HUES64 (cell line): ENCODE measurements at regions not wholly inside any gene's neighbourhood (a gene's known extent, or its start where the extent isn't known, plus 50 kb on each side); places are given as distances from the start of the nearest gene placed in this dataset.
A peak's percentile ranks its signal among the peaks of the same experiment; 100 is the strongest.

ENCODE experiments used
- H3K27ac ChIP-seq: 2 replicates; pipeline ENCODE4 v1.7.0; 2013; ENCODE audit warnings: low read depth, low read length, inconsistent platforms
- H3K27me3 ChIP-seq: 2 replicates; pipeline ENCODE4 v1.6.1; 2013; ENCODE audit warnings: mild to moderate bottlenecking, low read length; ENCODE audit not compliant: insufficient read depth
- H3K36me3 ChIP-seq: 2 replicates; pipeline ENCODE4 v1.6.1; 2013; ENCODE audit warnings: mild to moderate bottlenecking, low read length; ENCODE audit not compliant: insufficient read depth
- H3K4me1 ChIP-seq: 2 replicates; pipeline ENCODE4 v1.6.1; 2013; ENCODE audit warnings: mild to moderate bottlenecking, low read length, moderate library complexity; ENCODE audit not compliant: insufficient read depth
- H3K4me3 ChIP-seq: 2 replicates; pipeline ENCODE4 v1.5.1; 2013; ENCODE audit warnings: mild to moderate bottlenecking, low read length, moderate library complexity
- H3K9ac ChIP-seq: 2 replicates; pipeline ENCODE4 v1.6.1; 2013; ENCODE audit warnings: mild to moderate bottlenecking, low read depth, low read length
- H3K9me3 ChIP-seq: 2 replicates; pipeline ENCODE4 v1.6.1; 2013; ENCODE audit warnings: low read depth, low read length; ENCODE audit not compliant: insufficient read depth
- WGBS: fragments of 150-250, 120-280 bp; methylation state at CpG from one replicate; pipeline ENCODE4 v1.1.7; 2013; ENCODE audit warnings: missing lambda C conversion rate; 5-methylcytosine and 5-hydroxymethylcytosine counted together

- H3K9me3 ChIP-seq: no peaks in the 10 kb centered on the region
- peaks cover 25% of the 10 kb centered on the region for H3K4me1 ChIP-seq
- no peak overlapping the region for H3K27ac ChIP-seq
- WGBS: 96% methylated on average over 6 of the region's 6 CpGs
- no peaks in the 10 kb centered on the region for H3K36me3 ChIP-seq
- peaks cover 20% of the 10 kb centered on the region for H3K27me3 ChIP-seq
- H3K4me3 ChIP-seq: no peak overlapping the region
- H3K9ac ChIP-seq: no peak overlapping the region
These were observed 135.4 kb downstream of the CCT6B start for GRCh38 chr17:34825884-34826283.

- Histone ChIP-seq H3K9ac (no peak overlapping the region), H3K27ac (no peak overlapping the region), H3K27me3 (peaks cover 24% of the 10 kb centered on the region), H3K4me1 (peaks cover 27% of the 10 kb centered on the region), H3K36me3 (no peaks in the 10 kb centered on the region), H3K9me3 (no peaks in the 10 kb centered on the region), H3K4me3 (no peak overlapping the region)
- WGBS: 93% methylated on average over 1 of the region's 1 CpG
These were observed 136.2 kb downstream of the CCT6B start for GRCh38 chr17:34825102-34825501.

- WGBS: 87% methylated on average over 6 of the region's 6 CpGs
- H3K4me1 ChIP-seq: peaks cover 24% of the 10 kb centered on the region
These were observed 138.2 kb downstream of the CCT6B start for GRCh38 chr17:34823023-34823422.

GRCh38 chr17:34822007-34822739 lies 139.1 kb downstream of the CCT6B start:
- H3K27ac ChIP-seq: no peak overlapping the region
- 79% methylated on average over 10 of the region's 10 CpGs for WGBS
- no peaks in the 10 kb centered on the region for H3K36me3 ChIP-seq
- no peak overlapping the region for H3K9ac ChIP-seq
- peaks cover 34% of the 10 kb centered on the region for H3K27me3 ChIP-seq
- peaks cover 25% of the 10 kb centered on the region for H3K4me1 ChIP-seq
- H3K4me3 ChIP-seq: no peak overlapping the region
- H3K9me3 ChIP-seq: no peaks in the 10 kb centered on the region

More at GRCh38 chr17:34823023-34823422, 138.2 kb downstream of the CCT6B start:
- H3K36me3 ChIP-seq: no peaks in the 10 kb centered on the region
- no peak overlapping the region for H3K27ac ChIP-seq
- no peak overlapping the region for H3K9ac ChIP-seq
- no peak overlapping the region for H3K4me3 ChIP-seq
- no peaks in the 10 kb centered on the region for H3K9me3 ChIP-seq
- peaks cover 34% of the 10 kb centered on the region for H3K27me3 ChIP-seq

GRCh38 chr17:34820922-34821321 lies 140.3 kb downstream of the CCT6B start:
- WGBS: 50% methylated on average over 4 of the region's 4 CpGs
- Histone ChIP-seq H3K27ac (peak overlapping the region; percentile 21; the same call in 1 of the 2 replicates), H3K27me3 (peaks cover 34% of the 10 kb centered on the region), H3K36me3 (no peaks in the 10 kb centered on the region), H3K9me3 (no peaks in the 10 kb centered on the region), H3K9ac (peak overlapping the region; percentile 9; the same call in 1 of the 2 replicates), H3K4me3 (no peak overlapping the region), H3K4me1 (peaks cover 35% of the 10 kb centered on the region)

GRCh38 chr17:34820248-34820801 lies 140.9 kb downstream of the CCT6B start:
- Histone ChIP-seq H3K36me3 (no peaks in the 10 kb centered on the region), H3K4me3 (peak overlapping the region; percentile 27; the same call in 1 of the 2 replicates), H3K4me1 (peaks cover 39% of the 10 kb centered on the region), H3K9ac (no peak overlapping the region), H3K27me3 (peaks cover 34% of the 10 kb centered on the region), H3K27ac (peak overlapping the region; percentile 21; the same call in 1 of the 2 replicates), H3K9me3 (no peaks in the 10 kb centered on the region)
- WGBS: 19% methylated on average over 8 of the region's 8 CpGs

- WGBS: 88% methylated on average over 7 of the region's 8 CpGs
- Histone ChIP-seq H3K27me3 (peaks cover 25% of the 10 kb centered on the region), H3K4me1 (peaks cover 44% of the 10 kb centered on the region), H3K9me3 (no peaks in the 10 kb centered on the region), H3K9ac (no peak overlapping the region), H3K27ac (no peak overlapping the region), H3K4me3 (no peak overlapping the region), H3K36me3 (no peaks in the 10 kb centered on the region)
These were observed 143.8 kb downstream of the CCT6B start for GRCh38 chr17:34817252-34818035.

GRCh38 chr17:34816848-34817247 lies 144.4 kb downstream of the CCT6B start:
- Histone ChIP-seq H3K4me3 (no peak overlapping the region), H3K27me3 (peaks cover 22% of the 10 kb centered on the region), H3K27ac (no peak overlapping the region), H3K9ac (no peak overlapping the region), H3K36me3 (no peaks in the 10 kb centered on the region), H3K9me3 (no peaks in the 10 kb centered on the region), H3K4me1 (peaks cover 40% of the 10 kb centered on the region)
- 28% methylated on average over 5 of the region's 5 CpGs for WGBS

GRCh38 chr17:34813290-34813689 lies 148.0 kb downstream of the CCT6B start:
- Histone ChIP-seq H3K27ac (no peak overlapping the region), H3K4me3 (no peak overlapping the region), H3K36me3 (no peaks in the 10 kb centered on the region), H3K9me3 (no peaks in the 10 kb centered on the region), H3K27me3 (no peaks in the 10 kb centered on the region; the same call in 1 of the 2 replicates), H3K4me1 (peaks cover 20% of the 10 kb centered on the region), H3K9ac (no peak overlapping the region)
- 89% methylated on average over 5 of the region's 5 CpGs for WGBS

- no peaks in the 10 kb centered on the region for H3K9me3 ChIP-seq
- no peaks in the 10 kb centered on the region; the same call in 1 of the 2 replicates for H3K27me3 ChIP-seq
- H3K27ac ChIP-seq: no peak overlapping the region
- H3K9ac ChIP-seq: no peak overlapping the region
- H3K4me3 ChIP-seq: no peak overlapping the region
- WGBS: 95% methylated on average over 5 of the region's 5 CpGs
- peaks cover 13% of the 10 kb centered on the region for H3K4me1 ChIP-seq
- H3K36me3 ChIP-seq: no peaks in the 10 kb centered on the region
These were observed 149.7 kb downstream of the CCT6B start for GRCh38 chr17:34811561-34811960.

- no peaks in the 10 kb centered on the region for H3K36me3 ChIP-seq
- no peak overlapping the region for H3K27ac ChIP-seq
- 91% methylated on average over 1 of the region's 1 CpG for WGBS
- peaks cover 57% of the 10 kb centered on the region for H3K27me3 ChIP-seq
- H3K9me3 ChIP-seq: no peaks in the 10 kb centered on the region
- H3K4me3 ChIP-seq: no peak overlapping the region
- peaks cover 19% of the 10 kb centered on the region for H3K4me1 ChIP-seq
- no peak overlapping the region for H3K9ac ChIP-seq
These were observed 160.6 kb downstream of the CCT6B start for GRCh38 chr17:34800661-34801060.
